ENCODE measurements at regions not wholly inside any gene's neighbourhood (a gene's known extent, or its start where the extent isn't known, plus 50 kb on each side); places are given as distances from the start of the nearest gene placed in this dataset.

- Mint-ChIP-seq H3K4me3 (ENCODE audit: unreplicated experiment) (no peak overlapping the region), H3K27ac (ENCODE audit: unreplicated experiment) (no peak overlapping the region), H3K27me3 (ENCODE audit: unreplicated experiment) (no peaks in the 10 kb centered on the region), H3K9me3 (ENCODE audit: unreplicated experiment) (peaks cover 4% of the 10 kb centered on the region), H3K36me3 (ENCODE audit: unreplicated experiment) (no peaks in the 10 kb centered on the region), H3K4me1 (ENCODE audit: unreplicated experiment) (no peaks in the 10 kb centered on the region)
- TF ChIP-seq CTCF (IDR thresholded peaks at IDR 0.05) = no peak
- no peak for DNase-seq (ENCODE audit: extremely low spot score, unreplicated experiment)
Measured at GRCh38 chr2:77920838-77921366, 398.7 kb upstream of the LRRTM4 start.

GRCh38 chr2:77922567-77922966 is 400.4 kb upstream of the LRRTM4 start:
- DNase-seq (ENCODE audit: extremely low spot score, unreplicated experiment) = no peak
- peaks cover 6% of the 10 kb centered on the region for H3K9me3 Mint-ChIP-seq (ENCODE audit: unreplicated experiment)
- H3K4me1 Mint-ChIP-seq (ENCODE audit: unreplicated experiment) = no peaks in the 10 kb centered on the region
- TF ChIP-seq CTCF (IDR thresholded peaks at IDR 0.05) = no peak
- no peak overlapping the region for H3K4me3 Mint-ChIP-seq (ENCODE audit: unreplicated experiment)
- H3K36me3 Mint-ChIP-seq (ENCODE audit: unreplicated experiment) = no peaks in the 10 kb centered on the region
- H3K27me3 Mint-ChIP-seq (ENCODE audit: unreplicated experiment) = no peaks in the 10 kb centered on the region
- H3K27ac Mint-ChIP-seq (ENCODE audit: unreplicated experiment) = no peak overlapping the region

GRCh38 chr2:77937366-77937765 is 415.2 kb upstream of the LRRTM4 start:
- no peak overlapping the region for H3K4me3 Mint-ChIP-seq (ENCODE audit: unreplicated experiment)
- no peaks in the 10 kb centered on the region for H3K4me1 Mint-ChIP-seq (ENCODE audit: unreplicated experiment)
- no peak overlapping the region for H3K27ac Mint-ChIP-seq (ENCODE audit: unreplicated experiment)
- H3K27me3 Mint-ChIP-seq (ENCODE audit: unreplicated experiment) = no peaks in the 10 kb centered on the region
- peaks cover 15% of the 10 kb centered on the region for H3K9me3 Mint-ChIP-seq (ENCODE audit: unreplicated experiment)
- no peak for DNase-seq (ENCODE audit: extremely low spot score, unreplicated experiment)
- H3K36me3 Mint-ChIP-seq (ENCODE audit: unreplicated experiment) = no peaks in the 10 kb centered on the region
- TF ChIP-seq CTCF (IDR thresholded peaks at IDR 0.05) = no peak

GRCh38 chr2:77938462-77938861 is 416.3 kb upstream of the LRRTM4 start:
- Mint-ChIP-seq H3K36me3 (ENCODE audit: unreplicated experiment) (no peaks in the 10 kb centered on the region), H3K27ac (ENCODE audit: unreplicated experiment) (no peak overlapping the region), H3K9me3 (ENCODE audit: unreplicated experiment) (peaks cover 7% of the 10 kb centered on the region), H3K4me1 (ENCODE audit: unreplicated experiment) (no peaks in the 10 kb centered on the region), H3K27me3 (ENCODE audit: unreplicated experiment) (no peaks in the 10 kb centered on the region), H3K4me3 (ENCODE audit: unreplicated experiment) (no peak overlapping the region)
- no peak for TF ChIP-seq CTCF (IDR thresholded peaks at IDR 0.05)
- DNase-seq (ENCODE audit: extremely low spot score, unreplicated experiment) = no peak

- no peak overlapping the region for H3K4me3 Mint-ChIP-seq (ENCODE audit: unreplicated experiment)
- H3K36me3 Mint-ChIP-seq (ENCODE audit: unreplicated experiment) = no peaks in the 10 kb centered on the region
- no peaks in the 10 kb centered on the region for H3K27me3 Mint-ChIP-seq (ENCODE audit: unreplicated experiment)
- no peak for DNase-seq (ENCODE audit: extremely low spot score, unreplicated experiment)
- no peaks in the 10 kb centered on the region for H3K4me1 Mint-ChIP-seq (ENCODE audit: unreplicated experiment)
- no peak for TF ChIP-seq CTCF (IDR thresholded peaks at IDR 0.05)
- H3K9me3 Mint-ChIP-seq (ENCODE audit: unreplicated experiment) = peaks cover 6% of the 10 kb centered on the region
- no peak overlapping the region for H3K27ac Mint-ChIP-seq (ENCODE audit: unreplicated experiment)
Measured at GRCh38 chr2:77939370-77939769, 417.2 kb upstream of the LRRTM4 start.
